Uterus (tissue), 3 donors: ENCODE measurements at regions not wholly inside any gene's neighbourhood (a gene's known extent, or its start where the extent isn't known, plus 50 kb on each side); places are given as distances from the start of the nearest gene placed in this dataset.

ENCODE experiments used
- DNase-seq, 2 donors: peaks; one replicate each; pipeline ENCODE4 v3.0.0-alpha.2; 2019 to 2020
- H3K27ac ChIP-seq, 2 donors: fragments of 200-600 bp; sonication (generic); 1 replicate in 1 of 2; 2 replicates in 1 of 2; pipeline ENCODE4 v1.5.1; 2016 to 2018
- H3K27me3 ChIP-seq, 2 donors: fragments of 200-600 bp; sonication (generic); one replicate each; pipeline ENCODE4 v1.5.1; 2018 to 2019; ENCODE audit warnings: control low read depth in 1 of 2
- H3K36me3 ChIP-seq, 2 donors: fragments of 200-600 bp; sonication (generic); one replicate each; pipeline ENCODE4 v1.5.1; 2019; ENCODE audit warnings: control low read depth in 1 of 2
- H3K4me1 ChIP-seq, 2 donors: fragments of 200-600 bp; sonication (generic); one replicate each; pipeline ENCODE4 v1.5.1; 2018 to 2019; ENCODE audit warnings: control low read depth in 1 of 2
- H3K4me3 ChIP-seq, 2 donors: fragments of 200-600 bp; sonication (generic); 1 replicate in 1 of 2; 2 replicates in 1 of 2; pipeline ENCODE4 v1.5.1; 2018 to 2019; ENCODE audit warnings: mild to moderate bottlenecking in 1 of 2
- H3K9me3 ChIP-seq, 2 donors: fragments of 200-600 bp; sonication (generic); one replicate each; pipeline ENCODE4 v1.5.1; 2019; ENCODE audit warnings: control low read depth in 1 of 2
- CTCF ChIP-seq, 4 experiments: fragments of 200-600 bp in 2 of 4; fragments of 450-650 bp in 2 of 4; sonication (generic) in 2 of 4; IDR thresholded peaks; one replicate each; pipeline ENCODE4 v1.5.1; 2016 to 2019; ENCODE audit warnings: antibody characterized with exemption in 4 of 4, mild to moderate bottlenecking in 2 of 4, moderate library complexity in 1 of 4
- POLR2A ChIP-seq, 2 donors: fragments of 450-650 bp; IDR thresholded peaks; one replicate each; pipeline ENCODE4 v1.6.1; 2016; ENCODE audit warnings: antibody characterized with exemption in 2 of 2, mild to moderate bottlenecking in 1 of 2, moderate library complexity in 1 of 2
- intact Hi-C: fragments of 100-400 bp; cut with DNase I; formaldehyde crosslinking; loops from one replicate; pipeline ENCODE4 v1.15.1; 2023; ENCODE audit warnings: low total_unique reads
- donor health status: DM: yes; HTN: yes; CAD: no.

- Histone ChIP-seq H3K4me1 (no peaks in the 10 kb centered on the region), H3K4me3 (no peak overlapping the region), H3K9me3 (no peaks in the 10 kb centered on the region), H3K36me3 (no peaks in the 10 kb centered on the region), H3K27me3 (no peaks in the 10 kb centered on the region), H3K27ac (no peak overlapping the region)
- no peak for DNase-seq
- no peak for TF ChIP-seq POLR2A (IDR thresholded peaks at IDR 0.05)
- no peak for TF ChIP-seq CTCF (IDR thresholded peaks at IDR 0.05)
- intact Hi-C loops, result no loop called here
Measured at GRCh38 chr14:31943217-31943799, 133.8 kb upstream of the ARHGAP5 start.

GRCh38 chr14:31943861-31944255, 133.2 kb upstream of the ARHGAP5 start:
- Histone ChIP-seq H3K27me3 (no peaks in the 10 kb centered on the region), H3K27ac (no peak overlapping the region), H3K4me3 (no peak overlapping the region), H3K4me1 (no peaks in the 10 kb centered on the region), H3K36me3 (no peaks in the 10 kb centered on the region), H3K9me3 (no peaks in the 10 kb centered on the region)
- TF ChIP-seq POLR2A (IDR thresholded peaks at IDR 0.05) (no peak), CTCF (IDR thresholded peaks at IDR 0.05) (no peak)
- intact Hi-C loops, result no loop called here
- DNase-seq, result no peak

- H3K4me1 ChIP-seq, result no peaks in the 10 kb centered on the region
- no peak for TF ChIP-seq CTCF (IDR thresholded peaks at IDR 0.05)
- TF ChIP-seq POLR2A (IDR thresholded peaks at IDR 0.05), result no peak
- intact Hi-C loops, result no loop called here
- no peaks in the 10 kb centered on the region for H3K27me3 ChIP-seq
- H3K36me3 ChIP-seq, result no peaks in the 10 kb centered on the region
- DNase-seq, result no peak
- no peak overlapping the region for H3K4me3 ChIP-seq
- H3K27ac ChIP-seq, result no peak overlapping the region
- no peaks in the 10 kb centered on the region for H3K9me3 ChIP-seq
Measured at GRCh38 chr14:31944256-31945073, 132.6 kb upstream of the ARHGAP5 start.

- TF ChIP-seq POLR2A (IDR thresholded peaks at IDR 0.05) (no peak), CTCF (IDR thresholded peaks at IDR 0.05) (no peak)
- Histone ChIP-seq H3K27ac (no peak overlapping the region), H3K4me3 (no peak overlapping the region)
Measured at GRCh38 chr14:31945074-31945613, 132.0 kb upstream of the ARHGAP5 start.

GRCh38 chr14:31945701-31946100, 131.4 kb upstream of the ARHGAP5 start:
- DNase-seq, result no peak
- no peak overlapping the region for H3K27ac ChIP-seq
- H3K27me3 ChIP-seq, result no peaks in the 10 kb centered on the region
- H3K36me3 ChIP-seq, result no peaks in the 10 kb centered on the region
- no peaks in the 10 kb centered on the region for H3K9me3 ChIP-seq
- TF ChIP-seq CTCF (IDR thresholded peaks at IDR 0.05), result no peak
- TF ChIP-seq POLR2A (IDR thresholded peaks at IDR 0.05), result no peak
- no peaks in the 10 kb centered on the region for H3K4me1 ChIP-seq
- no peak overlapping the region for H3K4me3 ChIP-seq
- intact Hi-C loops, result no loop called here

More at GRCh38 chr14:31945074-31945613, 132.0 kb upstream of the ARHGAP5 start:
- no peaks in the 10 kb centered on the region for H3K4me1 ChIP-seq
- DNase-seq, result no peak
- H3K9me3 ChIP-seq, result no peaks in the 10 kb centered on the region
- no peaks in the 10 kb centered on the region for H3K27me3 ChIP-seq
- no peaks in the 10 kb centered on the region for H3K36me3 ChIP-seq
- intact Hi-C loops, result no loop called here
